Neural progenitor cell (in vitro differentiated cells): ENCODE measurements at regions not wholly inside any gene's neighbourhood (a gene's known extent, or its start where the extent isn't known, plus 50 kb on each side); places are given as distances from the start of the nearest gene placed in this dataset.

Source experiments
- EZH2 ChIP-seq: fragments of 200-600 bp; sonication (generic); IDR thresholded peaks from 2 replicates; pipeline ENCODE4 v1.6.1; 2017; ENCODE audit warnings: antibody characterized with exemption, mild to moderate bottlenecking, moderate library complexity
- TF ChIP-seq, protein P1 (sequence below): fragments of 200-600 bp; sonication (generic); IDR thresholded peaks from 2 replicates; pipeline ENCODE4 v1.5.1; 2017; ENCODE audit warnings: antibody characterized with exemption, mild to moderate bottlenecking

DNA sequence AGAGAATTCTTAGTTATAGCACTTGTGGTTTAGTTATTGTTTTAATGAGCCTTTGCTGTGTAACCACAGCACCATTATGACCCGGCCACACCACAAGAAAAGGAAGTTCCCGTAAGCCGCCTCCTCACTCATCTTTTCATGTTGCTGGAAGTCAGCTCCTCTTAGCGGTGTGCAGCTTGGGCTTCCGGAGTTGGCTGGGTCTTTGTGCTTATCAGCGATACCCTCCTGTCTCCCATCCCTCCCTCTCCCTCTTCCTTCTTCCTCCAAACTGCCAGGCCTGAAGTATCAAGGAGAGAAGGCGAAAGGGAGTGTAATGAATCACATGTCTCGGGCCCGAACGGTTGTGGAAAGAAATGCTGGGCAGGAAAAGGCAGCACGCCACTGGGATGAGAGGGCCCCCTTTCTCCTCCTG is 353.5 kb downstream of the MCTP2 start:
- TF ChIP-seq, protein P1, sequence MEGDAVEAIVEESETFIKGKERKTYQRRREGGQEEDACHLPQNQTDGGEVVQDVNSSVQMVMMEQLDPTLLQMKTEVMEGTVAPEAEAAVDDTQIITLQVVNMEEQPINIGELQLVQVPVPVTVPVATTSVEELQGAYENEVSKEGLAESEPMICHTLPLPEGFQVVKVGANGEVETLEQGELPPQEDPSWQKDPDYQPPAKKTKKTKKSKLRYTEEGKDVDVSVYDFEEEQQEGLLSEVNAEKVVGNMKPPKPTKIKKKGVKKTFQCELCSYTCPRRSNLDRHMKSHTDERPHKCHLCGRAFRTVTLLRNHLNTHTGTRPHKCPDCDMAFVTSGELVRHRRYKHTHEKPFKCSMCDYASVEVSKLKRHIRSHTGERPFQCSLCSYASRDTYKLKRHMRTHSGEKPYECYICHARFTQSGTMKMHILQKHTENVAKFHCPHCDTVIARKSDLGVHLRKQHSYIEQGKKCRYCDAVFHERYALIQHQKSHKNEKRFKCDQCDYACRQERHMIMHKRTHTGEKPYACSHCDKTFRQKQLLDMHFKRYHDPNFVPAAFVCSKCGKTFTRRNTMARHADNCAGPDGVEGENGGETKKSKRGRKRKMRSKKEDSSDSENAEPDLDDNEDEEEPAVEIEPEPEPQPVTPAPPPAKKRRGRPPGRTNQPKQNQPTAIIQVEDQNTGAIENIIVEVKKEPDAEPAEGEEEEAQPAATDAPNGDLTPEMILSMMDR: no peak
- no peak for TF ChIP-seq EZH2
